ENCODE measurements at regions not wholly inside any gene's neighbourhood (a gene's known extent, or its start where the extent isn't known, plus 50 kb on each side); places are given as distances from the start of the nearest gene placed in this dataset.

GRCh38 chr10:78983608-78984007, 85.2 kb upstream of the ZMIZ1 start:
- no peak overlapping the region for H3K4me3 ChIP-seq
- DNase-seq (no peak), ATAC-seq (ENCODE audit: insufficient read depth, low FRiP score) (no peak)
- H3K4me1 ChIP-seq (ENCODE audit: control insufficient read depth in 5 of 5, insufficient read depth in 5 of 5, low read length in 5 of 5): peaks cover 0 to 18% (median 0%) of the 10 kb centered on the region in 5 donors
- no peak for TF ChIP-seq CTCF (IDR thresholded peaks at IDR 0.05; ENCODE audit: control extremely low read depth, extremely low read depth)
- no peaks in the 10 kb centered on the region for H3K36me3 ChIP-seq (ENCODE audit: control insufficient read depth in 4 of 4, insufficient read depth in 4 of 4, low read length in 4 of 4)
- no peaks in the 10 kb centered on the region for H3K9me3 ChIP-seq (ENCODE audit: control insufficient read depth in 4 of 4, insufficient read depth in 3 of 4, low read length in 3 of 4)
- H3K9ac ChIP-seq (ENCODE audit: insufficient read depth in 1 of 2, low read length in 2 of 2): no peak overlapping the region
- H3K27me3 ChIP-seq (ENCODE audit: control insufficient read depth in 3 of 3, insufficient read depth in 3 of 3, low read length in 2 of 3): no peaks in the 10 kb centered on the region
- 83 to 90% methylated on average over 4 of the region's 4 CpGs for WGBS, 2 donors
- no peak overlapping the region for H3K27ac ChIP-seq (ENCODE audit: low read depth in 1 of 2, low read length in 1 of 2)

GRCh38 chr10:78985973-78986818, 82.6 kb upstream of the ZMIZ1 start:
- H3K36me3 ChIP-seq (ENCODE audit: control insufficient read depth in 4 of 4, insufficient read depth in 4 of 4, low read length in 4 of 4): no peaks in the 10 kb centered on the region
- no peak overlapping the region for H3K27ac ChIP-seq (ENCODE audit: low read depth in 1 of 2, low read length in 1 of 2)
- peak in 1 of 3 donors; percentile 26 for DNase-seq
- H3K4me3 ChIP-seq: no peak overlapping the region
- H3K4me1 ChIP-seq (ENCODE audit: control insufficient read depth in 5 of 5, insufficient read depth in 5 of 5, low read length in 5 of 5): peaks cover 0 to 8% (median 0%) of the 10 kb centered on the region in 5 donors
- no peak for ATAC-seq (ENCODE audit: insufficient read depth, low FRiP score)
- H3K9ac ChIP-seq (ENCODE audit: insufficient read depth in 1 of 2, low read length in 2 of 2): no peak overlapping the region
- 86 to 90% methylated on average over 8 of the region's 8 CpGs for WGBS, 2 donors
- no peak for TF ChIP-seq CTCF (IDR thresholded peaks at IDR 0.05; ENCODE audit: control extremely low read depth, extremely low read depth)
- no peaks in the 10 kb centered on the region for H3K9me3 ChIP-seq (ENCODE audit: control insufficient read depth in 4 of 4, insufficient read depth in 3 of 4, low read length in 3 of 4)
- H3K27me3 ChIP-seq (ENCODE audit: control insufficient read depth in 3 of 3, insufficient read depth in 3 of 3, low read length in 2 of 3): no peaks in the 10 kb centered on the region

GRCh38 chr10:78991187-78991586, 77.6 kb upstream of the ZMIZ1 start:
- Histone ChIP-seq H3K9ac (ENCODE audit: insufficient read depth in 1 of 2, low read length in 2 of 2) (no peak overlapping the region), H3K9me3 (ENCODE audit: control insufficient read depth in 4 of 4, insufficient read depth in 3 of 4, low read length in 3 of 4) (no peaks in the 10 kb centered on the region), H3K4me3 (no peak overlapping the region), H3K36me3 (ENCODE audit: control insufficient read depth in 4 of 4, insufficient read depth in 4 of 4, low read length in 4 of 4) (no peaks in the 10 kb centered on the region), H3K4me1 (ENCODE audit: control insufficient read depth in 5 of 5, insufficient read depth in 5 of 5, low read length in 5 of 5) (peaks cover 0 to 1% (median 0%) of the 10 kb centered on the region in 5 donors), H3K27ac (ENCODE audit: low read depth in 1 of 2, low read length in 1 of 2) (no peak overlapping the region), H3K27me3 (ENCODE audit: control insufficient read depth in 3 of 3, insufficient read depth in 3 of 3, low read length in 2 of 3) (no peaks in the 10 kb centered on the region)
- TF ChIP-seq CTCF (IDR thresholded peaks at IDR 0.05; ENCODE audit: control extremely low read depth, extremely low read depth): no peak
- DNase-seq: no peak
- 67 to 74% methylated on average over 1 of the region's 1 CpG for WGBS, 2 donors
- ATAC-seq (ENCODE audit: insufficient read depth, low FRiP score): no peak

Measured in lung (tissue), 11 donors.